ENCODE measurements at regions not wholly inside any gene's neighbourhood (a gene's known extent, or its start where the extent isn't known, plus 50 kb on each side); places are given as distances from the start of the nearest gene placed in this dataset.

GRCh38 chr20:58096880-58097423 is 131.5 kb downstream of the ANKRD60 start:
- no peak for TF ChIP-seq POLR2A (IDR thresholded peaks at IDR 0.05)
- TF ChIP-seq CTCF (IDR thresholded peaks at IDR 0.05) = no peak

Data from uterus (tissue), 2 donors.